GM19023 (cell line): ENCODE measurements at regions not wholly inside any gene's neighbourhood (a gene's known extent, or its start where the extent isn't known, plus 50 kb on each side); places are given as distances from the start of the nearest gene placed in this dataset.

ENCODE experiments used
- ATAC-seq: cut with Tn5 transposase; IDR thresholded peaks from one replicate; pipeline ENCODE4 v1.9.1; 2021; ENCODE audit warnings: mild to moderate bottlenecking, moderate library complexity; ENCODE audit not compliant: unreplicated experiment

DNA sequence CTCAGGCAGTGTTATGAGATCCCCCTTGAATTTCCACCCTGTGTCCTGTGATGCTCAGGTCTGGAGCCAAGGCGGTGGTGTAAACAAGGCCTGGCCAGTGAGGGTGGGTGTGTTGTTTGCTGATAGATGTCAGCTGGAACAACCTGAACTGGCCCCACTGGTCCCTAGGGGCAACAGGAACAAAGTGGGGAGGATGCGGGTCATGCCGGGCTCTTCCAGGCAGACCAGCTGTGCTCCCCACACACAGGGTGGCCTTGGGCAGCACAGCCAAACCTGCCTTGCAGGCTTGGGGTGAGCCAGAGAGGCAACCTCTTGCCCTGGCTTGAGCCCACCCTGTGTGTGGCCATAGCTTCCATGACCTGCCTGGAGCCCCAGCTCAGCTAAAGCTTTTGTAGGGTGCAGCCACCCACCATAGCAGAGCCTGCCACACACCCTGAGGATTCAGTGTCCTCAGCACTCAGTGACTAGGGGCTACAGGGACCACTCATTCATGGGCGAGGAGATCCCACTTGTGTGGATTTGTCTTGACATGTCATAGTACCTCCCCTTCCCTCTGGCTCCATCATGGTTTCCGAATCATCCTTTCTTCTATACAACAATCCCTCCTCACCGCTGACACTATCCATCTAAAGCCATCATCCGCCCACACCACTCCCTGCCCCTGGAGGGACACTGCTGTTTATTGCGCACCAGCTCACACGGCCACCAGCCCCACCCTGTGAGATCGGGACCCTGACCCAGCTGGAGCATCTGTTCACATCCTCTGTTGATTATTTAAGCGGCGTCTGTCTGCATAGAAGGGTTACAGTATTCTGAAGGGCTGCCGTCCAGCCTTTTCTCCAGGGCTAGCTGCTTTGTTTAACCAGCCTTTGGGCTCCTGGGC is 268.8 kb downstream of the CYP26B1 start:
- ATAC-seq, result no peak

DNA sequence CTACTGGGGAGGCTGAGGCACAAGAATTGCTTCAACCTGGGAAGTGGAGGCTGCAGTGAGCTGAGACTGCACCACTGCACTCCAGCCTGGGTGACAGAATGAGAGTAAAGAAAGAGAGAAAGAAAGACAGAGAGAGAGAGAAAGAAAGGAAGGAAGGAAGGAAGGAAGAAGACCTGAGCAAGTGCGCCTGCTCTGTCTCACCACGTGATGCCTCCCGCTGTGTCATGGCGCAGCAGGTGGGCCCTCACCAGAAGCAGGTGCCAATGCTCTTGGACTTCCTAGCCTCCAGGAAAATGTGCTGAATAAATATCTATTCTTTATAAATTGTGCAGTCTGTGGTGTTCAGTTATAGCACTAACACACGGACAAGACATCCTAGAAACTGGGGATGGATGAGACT is 270.0 kb downstream of the CYP26B1 start:
- ATAC-seq, result no peak

DNA sequence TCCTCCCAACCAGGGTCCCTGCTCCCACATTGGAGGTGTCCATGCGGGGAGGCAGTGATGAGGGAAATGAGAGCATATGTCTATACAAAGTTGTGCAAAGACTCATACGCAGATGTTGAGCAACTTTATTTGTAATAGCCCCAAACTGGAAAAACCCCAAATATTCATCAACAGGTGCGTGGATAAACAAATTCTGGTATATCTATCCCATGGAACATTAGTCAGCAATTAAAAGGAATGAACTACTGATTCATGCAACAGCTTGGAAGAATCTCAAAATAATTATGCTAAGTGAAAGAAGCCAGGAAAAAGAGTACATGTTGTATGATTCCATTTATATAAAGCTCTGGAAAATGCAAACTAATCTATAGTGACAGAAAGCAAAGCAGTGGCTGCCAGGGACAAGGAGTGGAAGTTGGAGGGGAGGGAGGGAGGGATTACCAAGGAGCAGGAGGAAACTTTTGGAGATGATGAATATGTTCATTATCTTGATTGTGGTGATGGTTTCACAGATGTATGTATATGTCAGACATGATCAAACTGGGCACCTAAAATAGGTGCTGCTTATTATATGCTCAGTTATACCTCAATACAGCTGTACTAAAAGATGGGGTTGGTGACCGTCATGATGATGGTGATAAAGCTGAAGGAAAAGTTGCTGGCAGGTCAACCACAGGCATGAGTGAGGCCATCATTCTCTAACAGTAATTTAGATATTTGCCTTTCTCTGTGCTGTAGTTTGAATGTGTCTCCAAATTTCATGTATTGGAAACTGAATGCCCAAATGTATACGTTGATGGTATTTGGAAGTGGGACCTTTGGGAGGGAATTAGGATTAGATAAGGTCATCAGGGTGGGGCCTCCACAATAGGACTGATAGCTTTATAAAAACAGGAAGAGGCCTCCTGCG is 270.9 kb downstream of the CYP26B1 start:
- no peak for ATAC-seq

DNA sequence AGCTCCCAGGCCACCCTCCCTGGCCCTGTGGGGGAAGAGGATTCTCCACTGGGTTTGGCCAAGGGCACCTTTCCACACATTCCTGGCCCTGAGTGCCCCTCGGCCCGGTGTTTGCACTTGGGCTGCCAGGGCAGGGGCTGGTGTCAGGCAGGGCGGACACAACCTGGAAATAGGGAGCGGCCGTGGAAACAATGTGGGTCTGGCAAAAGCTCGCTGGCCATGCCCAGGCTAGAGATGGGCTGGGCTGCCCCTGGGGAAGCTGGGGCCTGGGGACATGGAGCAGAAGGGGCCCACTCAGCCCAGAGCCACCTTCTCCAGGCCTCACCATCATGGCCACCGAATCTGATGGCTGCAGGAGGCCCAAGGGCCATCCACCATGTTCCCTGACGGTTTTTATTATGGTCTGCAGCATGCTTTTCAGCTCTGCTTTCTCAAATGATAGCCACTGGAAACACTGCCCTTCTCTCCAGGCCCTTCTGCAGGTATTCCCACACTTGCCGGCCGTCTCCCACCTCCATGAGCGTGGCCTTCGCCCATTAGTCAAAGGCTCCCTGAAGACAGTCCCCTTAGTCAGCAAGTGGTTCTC is 275.1 kb downstream of the CYP26B1 start:
- no peak for ATAC-seq

DNA sequence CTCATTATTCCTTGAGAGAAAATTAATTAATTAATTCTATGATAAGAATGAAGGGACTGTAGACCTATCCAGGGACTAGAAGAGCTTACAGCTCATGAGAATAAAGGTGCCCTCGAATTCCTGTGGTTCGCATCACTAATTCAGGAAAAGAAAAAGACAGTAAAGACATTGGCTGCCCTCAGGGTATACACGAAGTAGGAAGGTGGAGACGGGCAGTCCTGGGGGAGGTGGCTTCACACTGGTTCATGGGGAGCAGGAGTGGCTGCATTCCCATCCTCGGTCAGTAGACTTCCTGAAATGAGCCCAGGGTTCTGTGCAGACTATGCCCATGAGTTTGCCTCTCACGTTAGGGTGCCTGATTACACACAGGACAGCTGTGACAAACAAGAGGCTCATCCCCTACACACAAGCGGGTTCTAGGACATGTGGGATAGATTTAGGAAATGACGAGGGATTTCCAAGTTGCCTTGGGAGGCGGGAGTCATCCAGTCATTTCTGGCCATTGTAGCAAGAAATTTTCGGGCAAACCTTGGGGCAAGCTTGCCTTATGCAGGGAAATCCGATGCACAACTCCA is 282.2 kb downstream of the CYP26B1 start:
- ATAC-seq, result no peak

DNA sequence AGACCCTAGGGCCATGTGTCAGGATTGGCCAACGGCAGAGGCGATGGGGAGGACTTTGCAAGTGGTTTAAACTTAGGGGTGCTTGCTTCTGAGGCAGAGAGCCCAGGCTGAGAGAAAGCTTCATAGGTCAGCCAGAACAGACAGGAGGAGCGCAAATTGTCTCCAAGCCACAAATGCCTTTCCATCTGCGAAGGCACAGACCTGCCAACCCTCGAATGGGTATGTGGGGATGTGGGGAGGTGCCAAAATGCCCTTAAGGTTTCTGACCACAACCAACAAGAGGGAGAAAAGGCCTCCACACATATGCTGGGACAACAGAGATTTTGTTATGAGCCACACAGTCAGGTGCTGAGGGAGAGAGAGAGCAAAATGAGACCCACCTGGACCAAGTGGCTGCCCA is 283.6 kb downstream of the CYP26B1 start:
- no peak for ATAC-seq

DNA sequence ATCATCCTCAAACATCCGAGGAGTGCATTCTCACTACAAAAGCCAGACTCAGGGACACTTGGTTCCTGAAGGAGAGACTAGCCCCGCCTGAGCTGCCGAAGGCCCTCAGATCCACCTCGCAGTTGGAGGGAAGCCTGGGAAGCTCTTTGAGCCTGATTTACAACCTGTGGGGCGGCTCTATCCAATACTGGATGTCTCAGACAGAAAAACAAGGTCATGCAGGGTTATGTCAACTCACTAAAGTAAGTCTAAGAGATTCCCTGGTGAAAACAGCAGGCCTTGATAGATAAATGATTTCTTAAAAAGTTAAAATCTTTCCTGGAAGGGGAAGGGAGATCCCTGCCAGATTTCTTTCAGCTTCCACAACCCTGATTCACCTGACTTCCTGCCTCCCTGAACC is 284.3 kb downstream of the CYP26B1 start:
- no peak for ATAC-seq

DNA sequence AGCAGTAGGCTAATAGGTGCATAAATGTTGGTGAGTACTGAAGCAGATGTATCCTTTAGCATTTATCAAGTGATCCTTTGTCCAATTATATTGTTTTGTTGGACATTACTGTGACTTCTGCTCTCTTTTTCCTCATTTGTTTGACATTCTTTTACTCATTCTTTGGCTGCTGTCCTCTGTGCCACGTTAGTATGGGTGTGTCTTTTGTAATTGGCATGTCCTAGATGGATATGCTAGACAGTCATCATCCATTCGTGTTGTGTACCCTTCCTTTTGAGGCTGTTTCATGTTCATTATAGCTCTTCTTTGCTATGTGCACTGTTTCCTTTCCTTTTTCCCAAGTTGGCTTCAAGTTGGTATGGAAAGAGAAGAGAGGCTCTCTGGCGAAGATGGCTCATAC is 284.7 kb downstream of the CYP26B1 start:
- ATAC-seq, result no peak

DNA sequence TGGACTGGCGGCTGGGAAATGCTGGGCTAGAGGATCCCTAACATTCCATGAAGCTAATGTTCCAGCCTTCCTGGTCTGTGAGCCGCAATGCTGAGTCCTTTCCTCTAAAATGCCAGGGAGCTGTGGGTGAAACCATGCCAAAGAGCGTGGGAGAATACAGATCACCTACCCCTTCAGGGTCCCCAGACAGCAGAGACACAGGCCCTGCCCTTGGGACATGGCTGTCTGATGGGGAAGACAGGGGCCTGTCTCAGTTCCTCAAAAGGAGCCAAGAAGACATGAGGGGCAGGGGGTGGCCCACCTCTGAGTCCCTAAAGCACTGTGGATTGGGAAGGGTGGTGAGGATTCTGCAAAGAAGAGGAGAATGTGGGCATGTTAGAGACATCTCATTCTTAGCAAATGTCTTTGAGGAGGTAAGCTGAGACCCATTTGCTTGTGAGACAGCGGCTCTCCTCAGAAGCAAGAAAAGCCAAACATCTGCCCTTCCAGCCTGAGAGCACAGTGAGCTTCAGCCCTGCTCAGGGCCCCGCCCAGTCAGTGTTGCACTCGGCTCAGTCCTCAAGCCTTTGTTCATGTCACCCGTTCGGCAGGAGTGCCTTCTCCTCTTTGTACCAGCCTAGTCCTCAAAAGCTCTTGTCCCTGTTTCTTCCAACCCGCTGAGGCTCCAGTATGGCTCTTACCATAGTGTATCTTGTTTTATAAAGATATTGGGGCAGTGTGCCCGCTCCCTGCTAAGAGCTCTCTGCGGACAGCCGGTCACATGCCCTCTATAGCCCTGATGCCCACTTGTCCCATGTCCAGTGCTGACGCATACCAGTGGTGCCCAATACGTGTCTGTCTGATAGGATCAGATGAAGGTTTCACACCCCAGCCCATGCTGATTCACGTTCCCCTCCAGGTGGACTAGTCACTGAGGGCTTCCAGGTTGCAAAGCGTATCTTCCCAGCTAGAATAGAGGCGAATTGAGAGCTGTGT is 286.2 kb downstream of the CYP26B1 start:
- no peak for ATAC-seq

DNA sequence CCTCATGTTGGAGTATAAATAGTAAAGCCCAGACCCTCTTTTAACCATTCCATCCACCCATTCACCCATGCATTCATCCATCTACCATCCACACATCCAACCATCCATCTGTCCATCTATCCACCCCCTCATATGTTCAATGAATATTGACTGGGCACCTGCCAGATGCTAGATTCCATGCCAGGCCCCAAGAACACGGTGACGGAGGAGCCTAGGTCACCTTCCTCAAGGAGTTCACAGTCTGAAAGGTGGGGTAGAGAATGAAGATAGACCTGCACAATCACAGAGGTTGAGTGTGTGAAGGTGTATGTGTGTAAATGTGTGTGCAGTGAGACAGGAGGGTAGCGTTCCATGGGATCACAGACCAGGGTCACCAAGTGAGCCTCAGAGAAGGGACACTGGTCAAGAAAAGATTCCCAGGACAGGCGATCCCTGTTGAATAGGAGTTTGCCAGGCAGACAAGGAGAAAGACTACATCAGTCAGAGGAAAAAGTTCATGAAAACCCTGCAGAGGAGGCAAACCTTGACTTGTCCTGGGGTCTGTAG is 287.2 kb downstream of the CYP26B1 start:
- ATAC-seq, result no peak

DNA sequence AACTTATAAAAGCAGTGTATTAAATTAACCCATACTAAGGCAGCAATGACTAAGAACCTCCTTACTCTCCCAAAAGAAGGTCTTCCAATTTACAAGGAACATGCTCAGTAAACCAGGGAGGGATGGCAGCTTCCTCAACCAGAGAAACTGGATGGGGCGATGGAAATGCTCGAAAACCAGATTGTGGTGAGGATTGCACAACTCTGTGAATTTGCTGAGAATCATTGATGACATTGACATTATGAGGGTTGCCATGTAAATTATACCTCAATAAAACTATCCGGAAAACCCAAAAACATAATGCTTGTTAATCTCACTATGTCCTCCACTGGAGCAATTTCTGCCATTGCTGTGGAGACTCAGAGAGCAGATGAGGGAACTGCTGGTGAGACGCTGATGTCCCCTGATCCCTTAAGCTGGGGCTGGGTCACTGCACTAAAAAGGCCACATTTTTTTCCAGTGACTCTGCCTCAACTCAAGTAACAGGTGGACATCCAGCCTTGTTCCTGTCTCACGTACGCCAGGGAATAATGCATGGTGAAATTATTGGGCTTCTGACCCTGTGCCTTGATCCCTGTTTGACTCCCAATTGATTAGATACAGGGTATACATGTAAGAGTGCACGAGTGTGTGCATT is 288.3 kb downstream of the CYP26B1 start:
- ATAC-seq, result no peak

DNA sequence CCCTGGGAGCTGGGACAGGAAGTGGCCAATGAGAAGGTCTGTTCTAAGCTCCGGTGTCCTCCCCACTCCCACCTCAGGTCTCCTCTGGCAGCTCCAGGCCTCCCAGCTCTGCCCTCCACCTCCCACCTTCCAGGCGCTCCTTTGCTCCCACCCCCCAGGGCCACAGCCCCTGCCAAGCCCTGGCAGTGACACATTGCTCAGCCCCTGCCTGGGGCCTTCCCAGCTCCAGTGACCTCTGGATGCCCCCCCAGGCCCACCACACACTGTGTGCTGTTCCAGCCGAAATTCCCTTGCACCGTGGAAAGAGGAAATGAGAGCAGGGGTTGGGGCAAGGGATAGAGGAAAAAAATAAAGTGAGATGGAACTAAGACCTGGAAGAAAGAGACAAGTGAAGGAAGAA is 289.6 kb downstream of the CYP26B1 start:
- ATAC-seq, result no peak

DNA sequence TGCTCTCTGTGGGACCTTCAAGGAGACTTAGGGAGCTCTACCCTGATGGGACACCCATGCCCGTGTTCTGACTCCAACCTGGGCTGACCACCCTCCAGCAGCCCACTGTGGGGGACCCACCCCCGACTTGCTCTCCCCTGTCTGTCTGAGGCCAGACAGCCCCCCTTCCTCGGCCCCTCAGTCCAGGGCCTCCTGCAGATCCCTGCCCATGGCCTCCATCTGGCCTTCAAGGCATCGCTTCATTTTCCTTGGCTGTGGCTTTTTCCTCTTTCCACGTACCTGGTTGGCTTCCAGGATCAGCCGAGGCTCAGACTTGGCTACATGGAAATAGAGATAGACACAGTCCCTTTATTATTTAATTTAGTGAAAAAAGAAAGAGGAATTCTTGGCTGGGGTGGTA is 290.0 kb downstream of the CYP26B1 start:
- ATAC-seq, result no peak

DNA sequence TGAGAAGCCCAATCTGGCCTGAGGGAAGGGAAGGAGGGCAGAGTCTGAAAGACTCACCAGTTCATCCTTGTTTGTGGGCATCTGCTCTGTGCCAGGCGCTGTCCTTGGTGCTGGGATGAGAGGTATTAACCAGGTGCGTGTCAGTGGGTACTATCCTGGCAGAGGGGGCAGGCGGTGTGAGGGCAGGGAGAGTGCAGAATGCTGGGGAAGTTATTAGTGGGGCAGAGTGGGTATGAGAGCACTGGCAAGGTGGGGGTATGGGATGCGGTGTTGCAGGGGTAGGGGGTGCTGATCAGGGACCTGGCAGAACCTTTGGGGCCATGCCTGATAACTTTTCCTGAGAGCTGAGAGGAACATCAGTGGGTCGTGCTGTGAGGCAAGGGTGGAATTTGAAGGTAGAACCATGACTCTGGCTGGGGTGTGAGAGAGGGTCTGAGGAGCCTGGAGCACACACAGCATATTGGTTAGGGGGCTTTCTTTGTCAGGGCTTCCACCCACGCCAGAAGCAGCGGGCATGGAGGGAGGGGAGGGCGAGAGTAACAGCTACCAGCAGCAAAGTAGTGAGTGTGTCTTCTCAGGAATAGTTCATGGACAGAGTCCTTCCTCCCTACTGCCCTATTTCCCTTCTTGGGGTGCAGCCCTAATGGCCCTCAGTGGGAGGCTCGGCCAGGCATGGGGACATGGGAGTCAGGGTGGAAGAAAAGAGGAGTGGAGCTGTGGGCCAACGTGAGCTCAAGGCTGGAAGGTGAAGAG is 290.7 kb downstream of the CYP26B1 start:
- ATAC-seq, result no peak

DNA sequence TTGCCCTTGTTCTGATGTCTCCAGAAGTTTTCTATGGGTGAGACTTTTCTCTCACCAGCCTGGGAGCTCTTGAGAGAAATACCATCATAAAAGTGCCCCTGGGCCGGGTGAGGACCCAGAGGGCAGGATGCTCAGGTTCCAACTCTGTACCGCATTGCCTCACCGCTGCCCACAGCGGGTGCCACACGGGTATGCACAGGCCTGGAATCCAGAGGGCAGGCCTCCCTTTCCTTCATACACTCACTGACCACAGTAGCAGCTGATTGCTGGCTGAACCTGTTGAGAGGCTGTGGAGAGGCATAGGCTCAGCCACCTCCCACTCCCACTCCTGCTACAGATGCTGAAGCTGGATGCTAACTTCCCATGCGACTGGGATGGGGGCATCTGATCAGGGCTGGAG is 293.8 kb downstream of the CYP26B1 start:
- no peak for ATAC-seq

DNA sequence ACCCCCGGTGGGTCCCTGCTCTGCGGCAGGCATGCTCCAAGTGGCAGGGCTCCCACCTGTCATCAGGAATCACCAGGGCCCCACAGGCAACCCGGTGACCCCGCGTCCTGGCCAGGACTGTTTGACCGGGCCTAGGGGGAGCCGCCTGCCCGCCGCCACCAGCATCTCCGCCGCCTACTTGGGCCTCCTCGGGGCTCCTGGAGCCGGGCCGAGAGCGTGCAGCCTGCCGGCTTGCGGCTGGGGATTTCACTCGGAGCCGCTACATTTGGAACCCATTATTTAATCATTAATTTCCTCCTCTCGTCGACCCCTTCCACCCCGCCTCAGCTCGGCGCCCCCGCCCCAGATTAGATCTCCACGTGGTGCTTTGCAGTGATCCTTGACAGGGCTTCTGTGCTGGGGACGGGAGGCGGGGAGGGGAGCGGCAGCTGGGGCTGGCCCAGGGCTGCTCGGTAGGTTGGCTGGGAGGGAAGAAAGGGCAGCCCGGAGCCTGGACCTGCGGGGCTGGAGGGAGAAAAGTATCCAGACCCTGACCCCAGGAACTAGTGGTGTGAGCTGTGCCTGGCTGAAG is 295.4 kb downstream of the CYP26B1 start:
- no peak for ATAC-seq

DNA sequence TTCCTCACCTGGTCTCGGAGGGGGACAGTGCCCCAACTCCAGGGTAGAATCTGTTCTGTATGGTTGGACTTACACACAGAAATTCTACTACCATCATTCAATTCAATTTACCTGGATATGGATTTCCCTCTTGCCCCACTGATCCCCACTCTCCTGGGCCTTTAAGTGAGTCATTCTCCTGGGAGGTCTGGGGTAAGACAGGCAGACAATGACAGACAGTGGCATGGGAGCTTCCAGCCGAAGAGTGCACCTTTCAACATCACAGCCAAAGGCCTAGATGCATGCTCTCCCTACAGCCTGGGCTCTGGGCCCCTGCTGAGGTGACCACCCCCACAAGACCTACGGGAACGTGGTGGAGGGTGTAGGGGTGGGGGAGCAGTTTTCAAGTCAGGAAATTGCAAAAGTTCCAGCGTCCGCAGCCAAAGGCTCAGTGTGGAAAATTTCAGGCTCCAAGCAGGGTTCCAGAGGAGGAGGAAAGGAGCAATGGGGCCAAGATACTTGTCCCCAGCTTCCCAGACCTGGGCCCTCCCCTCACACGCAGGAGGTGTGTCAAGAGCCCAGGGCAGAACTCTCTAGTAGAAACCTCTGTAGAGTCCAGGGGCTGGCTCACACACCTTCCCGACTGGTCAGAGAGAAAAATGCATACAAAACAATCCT is 296.4 kb downstream of the CYP26B1 start:
- no peak for ATAC-seq

DNA sequence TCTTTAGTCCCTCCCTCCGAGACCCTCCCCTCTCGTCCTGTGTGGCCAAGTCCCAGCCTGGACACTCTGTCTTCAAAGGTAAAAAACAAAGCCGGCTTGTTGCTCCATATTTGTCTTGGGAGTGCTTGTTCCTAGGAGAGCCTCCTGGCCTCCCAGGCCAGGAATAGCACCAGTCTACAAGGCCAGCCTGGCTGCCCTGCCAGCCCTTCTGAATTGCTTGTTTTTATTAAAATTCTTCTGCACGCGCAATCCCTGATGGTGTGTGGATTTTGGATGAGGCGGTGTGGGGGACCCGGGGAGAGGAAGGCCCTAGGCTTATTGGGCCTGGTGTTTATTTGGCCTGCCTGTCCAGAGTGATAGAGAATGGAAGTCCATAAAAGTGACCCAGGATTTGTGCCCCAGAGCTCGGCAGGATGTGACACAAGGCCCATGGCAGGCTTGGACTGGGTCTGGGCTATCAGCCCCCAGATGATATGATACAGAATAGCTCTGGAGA is 297.3 kb downstream of the CYP26B1 start:
- ATAC-seq, result no peak
